COLO668 (cell line): ENCODE measurements at regions not wholly inside any gene's neighbourhood (a gene's known extent, or its start where the extent isn't known, plus 50 kb on each side); places are given as distances from the start of the nearest gene placed in this dataset.

Experiments used
- DNase-seq: peaks from one replicate; lab custom pipeline; 2025; ENCODE audit not compliant: unreplicated experiment; lab: John Stamatoyannopoulos, UW

DNA sequence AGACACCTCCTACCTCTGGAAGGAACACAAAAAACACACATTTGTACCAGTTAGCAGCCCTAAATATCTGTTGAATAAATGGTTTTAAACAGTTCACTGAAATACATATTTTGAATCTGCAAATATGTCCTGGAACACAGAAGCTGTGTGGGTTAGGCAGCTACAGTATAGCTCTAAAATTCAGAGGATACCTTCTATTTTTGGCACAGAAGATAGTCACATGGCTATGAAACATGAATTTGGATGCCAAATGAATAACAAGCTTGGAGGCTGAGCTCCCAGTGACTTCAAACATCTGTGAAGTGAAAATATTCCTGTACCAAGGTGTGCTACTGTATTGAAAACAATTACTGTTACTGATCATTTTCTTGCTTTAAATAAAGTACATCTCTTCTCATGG is 391.5 kb upstream of the ADGRL2 start:
- no peak for DNase-seq

GRCh38 chr1:81408419-81408818 is 392.3 kb upstream of the ADGRL2 start:
- no peak for DNase-seq

DNA sequence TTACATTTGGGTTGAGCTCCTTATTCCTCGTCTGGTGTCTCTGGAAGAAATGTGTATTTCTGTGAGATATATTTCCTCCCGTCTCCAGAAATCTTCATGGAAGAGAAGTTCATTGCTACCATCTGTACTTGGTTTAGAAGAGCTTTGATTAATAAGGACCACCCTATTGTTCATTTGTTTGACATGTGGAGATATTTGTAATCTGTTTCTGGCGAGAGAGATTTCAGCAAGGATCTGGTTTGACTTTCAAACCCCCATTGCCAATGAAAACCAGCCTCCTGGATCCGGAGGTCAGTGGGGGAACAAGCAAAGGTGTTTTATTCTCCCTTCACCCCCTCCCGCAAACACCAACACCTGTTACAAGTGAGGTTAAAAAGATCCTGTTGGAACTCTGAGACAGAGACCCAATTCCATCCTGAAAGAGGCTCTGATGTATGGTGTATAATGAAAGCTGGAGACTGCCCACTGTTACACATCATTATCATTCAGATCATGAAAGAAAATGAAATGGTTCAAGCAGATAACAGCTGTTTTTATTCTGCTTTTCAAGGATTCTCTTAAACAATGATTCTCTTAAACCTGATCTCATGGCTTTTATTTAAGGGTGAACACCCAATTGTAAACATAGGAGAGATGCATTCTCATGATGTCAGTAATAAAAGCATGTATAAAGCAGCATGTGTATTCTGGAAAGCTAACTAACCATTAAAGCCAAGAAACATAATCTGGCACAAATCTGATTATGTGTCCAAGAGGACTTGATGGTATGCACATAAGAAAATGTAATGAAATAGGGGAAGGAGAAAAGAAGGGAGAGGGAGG is 393.5 kb upstream of the ADGRL2 start:
- DNase-seq: no peak

- no peak for DNase-seq
These were observed 394.3 kb upstream of the ADGRL2 start for GRCh38 chr1:81406292-81406999.

- no peak for DNase-seq
These were observed 402.7 kb upstream of the ADGRL2 start for GRCh38 chr1:81398041-81398440.

GRCh38 chr1:81392526-81393226 is 408.1 kb upstream of the ADGRL2 start:
- no peak for DNase-seq

DNA sequence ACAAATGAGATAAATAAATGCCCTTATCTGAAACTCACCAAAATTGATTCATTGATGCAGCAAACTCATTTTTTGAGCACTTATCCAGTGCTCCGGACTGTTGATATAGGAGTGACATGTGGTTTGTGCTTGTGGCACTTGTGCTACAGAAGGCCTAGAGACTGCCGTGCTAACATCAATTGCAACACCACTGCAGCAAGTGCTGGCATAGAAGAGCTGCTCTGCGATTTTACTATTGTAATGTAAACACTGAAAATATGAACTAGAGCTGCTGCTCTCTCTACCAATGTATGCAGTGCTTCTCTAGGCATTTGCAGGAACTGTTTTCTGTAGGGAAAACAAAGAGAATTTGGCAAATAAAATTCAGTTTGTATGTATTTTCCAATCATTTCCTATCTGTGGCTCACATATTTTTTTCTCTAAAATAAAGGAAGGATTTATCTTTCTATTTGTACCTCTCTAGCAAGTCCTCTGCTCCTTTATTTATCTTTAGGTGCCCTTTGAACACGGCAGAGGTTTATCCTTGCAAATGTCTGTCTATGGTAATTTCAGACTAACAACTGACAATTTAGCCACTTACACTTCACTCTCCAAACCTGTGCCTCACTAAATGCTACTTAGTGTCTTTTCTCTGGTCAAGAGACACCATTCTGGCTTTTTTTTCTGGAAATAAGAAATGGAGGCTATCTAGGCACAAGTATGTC is 409.5 kb upstream of the ADGRL2 start:
- no peak for DNase-seq

GRCh38 chr1:81388435-81388834 is 412.3 kb upstream of the ADGRL2 start:
- DNase-seq: no peak

- no peak for DNase-seq
These were observed 413.3 kb upstream of the ADGRL2 start for GRCh38 chr1:81387446-81387845.

- no peak for DNase-seq
These were observed 418.2 kb upstream of the ADGRL2 start for GRCh38 chr1:81382561-81382960.

DNA sequence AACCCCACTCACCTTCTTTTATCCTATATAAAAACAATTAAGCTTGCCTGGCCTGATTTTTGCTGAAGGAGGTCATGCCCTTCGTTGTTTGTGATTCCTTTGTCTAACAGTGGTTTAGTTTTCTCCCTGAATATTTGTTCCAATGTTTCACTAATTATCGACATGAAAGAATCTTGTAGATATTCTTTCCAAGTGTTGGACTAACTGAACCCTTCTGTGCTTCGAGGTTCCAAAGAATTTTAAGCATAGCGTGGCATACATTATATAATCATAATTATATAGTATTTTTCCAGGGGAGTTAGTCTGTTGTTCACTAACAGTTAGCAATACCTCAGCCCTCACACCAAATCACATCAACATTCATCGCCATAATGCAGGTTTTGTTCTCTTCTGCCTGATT is 418.9 kb upstream of the ADGRL2 start:
- no peak for DNase-seq

GRCh38 chr1:81380436-81380835 is 420.3 kb upstream of the ADGRL2 start:
- no peak for DNase-seq

DNA sequence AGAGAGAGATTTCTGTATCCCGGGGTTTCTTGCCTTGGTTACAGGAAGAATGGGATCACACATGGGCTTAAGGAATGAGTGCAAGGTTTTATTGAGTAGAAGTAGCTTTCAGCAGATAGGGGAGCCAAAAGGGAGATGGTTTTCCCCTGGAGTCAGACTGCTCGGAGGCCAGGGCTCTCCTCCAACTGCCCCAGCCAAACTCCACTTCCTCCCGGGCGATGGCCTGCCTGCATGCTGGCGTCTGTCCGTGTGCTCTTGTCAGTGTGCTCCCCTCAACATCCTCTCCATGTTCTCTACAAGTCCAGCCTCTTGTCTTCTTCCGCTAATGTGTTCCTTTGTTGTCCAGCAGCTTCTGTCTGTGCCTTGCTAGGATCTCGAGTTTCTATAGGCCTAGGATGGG is 421.3 kb upstream of the ADGRL2 start:
- DNase-seq: no peak

DNA sequence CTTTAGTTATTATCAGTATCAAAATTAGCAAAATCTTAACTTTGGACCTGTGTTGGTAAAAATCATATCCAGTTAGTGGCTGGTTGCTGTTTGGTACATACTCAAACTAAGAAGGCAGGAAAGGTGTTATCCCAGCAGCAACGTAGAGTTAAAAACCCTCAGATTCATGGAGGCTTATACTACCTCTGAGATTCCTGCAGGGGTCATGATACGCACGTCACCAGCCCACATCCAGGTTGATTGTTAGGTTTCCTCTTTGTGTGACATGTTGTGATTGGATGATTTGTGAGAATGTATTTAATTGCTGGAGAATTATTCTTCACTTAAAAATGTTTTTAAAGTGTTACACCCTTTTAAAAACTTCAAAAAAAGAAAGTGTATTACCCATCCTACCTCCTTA is 423.3 kb upstream of the ADGRL2 start:
- no peak for DNase-seq

DNA sequence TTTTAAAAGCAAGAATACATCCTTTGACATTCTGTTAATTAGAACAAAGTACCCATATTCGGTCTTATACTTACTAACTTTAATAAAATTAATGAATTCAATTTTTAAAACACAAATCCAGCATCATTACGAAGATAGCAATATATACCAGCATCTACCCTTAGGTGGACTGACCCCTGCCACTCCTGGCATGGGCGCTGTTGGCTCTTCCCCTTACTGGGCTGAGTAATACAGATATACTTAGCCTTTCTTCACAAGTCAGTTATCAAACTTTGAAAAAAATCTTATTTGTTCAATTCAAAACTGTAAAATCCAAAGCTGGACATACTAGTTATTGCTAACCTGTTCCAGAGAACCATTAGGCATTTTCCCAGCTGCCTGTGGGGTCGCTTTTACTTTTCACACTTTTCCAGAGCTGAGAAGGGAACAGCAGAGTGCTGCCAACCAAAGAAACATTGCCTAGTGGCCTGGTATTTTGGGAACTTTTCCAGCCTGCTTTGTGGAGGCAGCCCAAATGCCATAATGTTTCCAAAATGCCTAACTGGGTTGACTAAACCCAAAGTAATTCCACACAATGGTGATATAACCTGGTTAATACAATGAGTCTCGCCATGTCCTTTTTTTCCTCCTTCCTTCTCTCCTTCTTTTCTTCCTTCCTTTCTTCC is 424.7 kb upstream of the ADGRL2 start:
- DNase-seq: no peak

- no peak for DNase-seq
These were observed 426.3 kb upstream of the ADGRL2 start for GRCh38 chr1:81374481-81374880.

- DNase-seq: no peak
These were observed 428.9 kb upstream of the ADGRL2 start for GRCh38 chr1:81371864-81372263.

DNA sequence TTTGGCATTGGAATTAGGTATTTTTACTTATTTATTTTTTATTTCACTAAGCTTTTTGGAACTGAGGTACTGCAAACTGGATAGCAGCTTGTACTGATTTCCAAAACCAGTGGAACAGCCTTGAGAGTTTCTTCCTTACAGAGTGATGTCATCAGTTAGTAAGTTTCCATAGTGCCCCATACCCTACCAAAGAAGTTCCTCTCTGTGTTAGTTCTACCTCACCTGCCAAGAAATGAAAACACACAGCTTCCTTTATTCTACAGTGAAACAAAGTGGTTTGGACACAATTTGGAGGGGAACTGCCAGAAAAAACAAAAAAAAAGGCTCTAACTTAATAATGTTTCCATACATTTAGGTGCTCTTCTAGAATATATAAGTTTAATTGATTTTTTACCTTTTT is 430.9 kb upstream of the ADGRL2 start:
- DNase-seq: no peak

- no peak for DNase-seq
These were observed 434.6 kb upstream of the ADGRL2 start for GRCh38 chr1:81366173-81366572.

DNA sequence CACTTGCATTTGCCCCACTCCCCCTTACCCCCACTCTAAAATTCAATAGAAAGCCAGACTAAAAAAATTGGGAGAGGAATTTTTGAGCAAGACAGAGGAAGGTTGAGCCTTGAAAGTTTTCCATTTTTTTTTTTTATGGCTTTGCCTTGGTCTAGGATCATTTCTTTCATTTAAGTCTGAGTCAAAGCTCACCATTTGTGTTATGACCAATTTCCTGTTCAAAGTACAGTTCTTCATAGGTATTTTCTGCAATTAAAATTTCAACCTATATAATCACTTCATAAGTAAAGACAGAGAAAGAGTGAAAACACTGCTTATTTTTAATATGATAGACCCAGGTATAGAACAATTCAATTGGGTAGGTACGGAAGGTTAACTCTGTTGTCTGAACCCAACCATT is 436.6 kb upstream of the ADGRL2 start:
- no peak for DNase-seq

GRCh38 chr1:81358151-81358550 is 442.6 kb upstream of the ADGRL2 start:
- DNase-seq: no peak
